NCI-H1417 treated with DMSO at 0.1 percent for 48 hours (cell line): ENCODE measurements at regions not wholly inside any gene's neighbourhood (a gene's known extent, or its start where the extent isn't known, plus 50 kb on each side); places are given as distances from the start of the nearest gene placed in this dataset.

Source experiments
- DNase-seq: peaks from one replicate; lab custom pipeline; 2025; lab: John Stamatoyannopoulos, UW

- peak; percentile 21 for DNase-seq
These were observed 68.6 kb upstream of the CCN6 start for GRCh38 chr6:111985202-111985731.

GRCh38 chr6:111986651-111987050 lies 67.3 kb upstream of the CCN6 start:
- DNase-seq = no peak

- no peak for DNase-seq
These were observed 66.6 kb upstream of the CCN6 start for GRCh38 chr6:111987295-111987694.

GRCh38 chr6:111988926-111989325 lies 65.0 kb upstream of the CCN6 start:
- no peak for DNase-seq

GRCh38 chr6:111989743-111990142 lies 64.2 kb upstream of the CCN6 start:
- no peak for DNase-seq

GRCh38 chr6:111990214-111990613 lies 63.7 kb upstream of the CCN6 start:
- DNase-seq = no peak

- DNase-seq = no peak
These were observed 61.1 kb upstream of the CCN6 start for GRCh38 chr6:111992851-111993250.

- DNase-seq = peak; percentile 51
These were observed 60.6 kb upstream of the CCN6 start for GRCh38 chr6:111993342-111993741.

- DNase-seq = no peak
These were observed 59.1 kb upstream of the CCN6 start for GRCh38 chr6:111994791-111995190.

- DNase-seq = no peak
These were observed 58.5 kb upstream of the CCN6 start for GRCh38 chr6:111995404-111995803.

- DNase-seq = no peak
These were observed 57.6 kb upstream of the CCN6 start for GRCh38 chr6:111996144-111996865.

GRCh38 chr6:111997078-111997852 lies 56.6 kb upstream of the CCN6 start:
- DNase-seq = peak; percentile 59

GRCh38 chr6:111997853-111998208 lies 56.1 kb upstream of the CCN6 start:
- DNase-seq = no peak

GRCh38 chr6:112002307-112002706 lies 51.6 kb upstream of the CCN6 start:
- no peak for DNase-seq
